ENCODE measurements at regions not wholly inside any gene's neighbourhood (a gene's known extent, or its start where the extent isn't known, plus 50 kb on each side); places are given as distances from the start of the nearest gene placed in this dataset.
A peak's percentile ranks its signal among the peaks of the same experiment; 100 is the strongest.

DNA sequence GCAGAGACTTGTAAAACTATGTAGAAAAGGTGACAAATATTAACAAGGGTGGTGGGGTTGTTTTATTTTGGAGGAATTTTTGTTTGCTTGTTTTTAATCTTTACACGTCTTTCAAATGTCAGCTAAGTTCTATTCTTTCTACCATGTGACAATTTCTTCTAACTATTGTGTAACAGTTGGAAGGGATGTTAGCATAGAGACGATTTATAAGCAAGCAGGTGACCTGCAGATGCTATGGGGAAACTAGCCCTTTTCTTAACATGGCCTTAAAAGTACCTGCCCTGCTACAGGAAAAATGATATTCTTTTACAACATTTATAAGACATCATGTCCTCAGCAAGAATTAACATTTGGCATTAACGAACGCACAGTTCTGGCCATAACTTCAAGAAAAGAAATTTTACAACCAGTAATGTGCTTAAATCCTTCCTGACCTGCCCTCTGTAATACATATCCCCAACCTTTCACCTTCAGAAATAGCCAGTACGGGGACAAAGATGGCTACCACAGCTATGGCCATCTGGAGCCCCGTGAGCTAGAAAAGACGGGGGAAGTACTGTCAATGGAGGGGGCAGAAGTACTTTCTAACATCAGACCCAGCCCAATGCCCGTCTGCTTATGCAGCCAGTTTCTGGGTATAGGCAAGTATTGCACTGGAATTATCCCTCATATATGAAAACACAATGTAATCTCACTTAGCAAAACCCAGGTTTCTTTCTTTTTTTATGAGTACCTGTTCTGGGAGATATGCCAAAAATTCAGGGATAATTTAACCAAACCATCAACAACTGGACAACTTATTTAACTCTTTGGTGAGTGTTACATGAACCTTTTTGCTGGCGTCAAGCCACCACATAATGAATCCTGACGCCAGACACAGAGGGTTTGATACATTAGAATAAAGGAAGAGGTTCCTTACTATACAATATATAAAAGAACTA, 67.7 kb upstream of the NR2F2 start:
- CTCF ChIA-PET (ENCODE audit: low intra/inter-chr PET ratio, low total read pairs) = no interaction called here
- Histone ChIP-seq H3K27me3 (ENCODE audit: control insufficient read depth in 1 of 2, insufficient read depth in 2 of 2, low read length in 2 of 2) (no peaks in the 10 kb centered on the region), H3K9me3 (ENCODE audit: low read length) (no peaks in the 10 kb centered on the region), H3K4me1 (ENCODE audit: insufficient read depth, low read length) (peaks cover 89% of the 10 kb centered on the region), H3K9ac (ENCODE audit: insufficient read depth, low read depth, low read length) (peak overlapping the region; percentile 59), H3K4me3 (replicated peaks in 1 of 3; ENCODE audit: insufficient read depth in 1 of 3, low read depth in 2 of 3, low read length in 3 of 3) (peak overlapping the region in 1 of 3 experiments; percentile 50; a peak in 1 of 6 replicates), H3K27ac (ENCODE audit: extremely low read length, insufficient read depth, low read length) (peak overlapping the region; percentile 87), H3K36me3 (replicated peaks in 1 of 2; ENCODE audit: control insufficient read depth in 1 of 2, insufficient read depth in 2 of 2, low read length in 2 of 2) (no peaks in the 10 kb centered on the region), H4K20me1 (ENCODE audit: insufficient read depth, low read length) (no peaks in the 10 kb centered on the region), H3K79me2 (ENCODE audit: insufficient read depth, low read length) (no peaks in the 10 kb centered on the region), H3K4me2 (ENCODE audit: low read depth, low read length) (peak overlapping the region; percentile 81), H2AFZ (ENCODE audit: low read length) (no peak overlapping the region)
- POLR2A ChIA-PET = interaction anchor here (1.0 to 2.0 kb wide), 8 partner anchors 8 to 1418 kb away, joined by 3 to 7 read pairs (median 4); partner anchors contain the start of gene NR2F2
- in situ Hi-C loops (cut with HindIII; ENCODE audit: extremely low pct_ligation_motif_present, low pct_unique_long_range_greater_than_20kb) = loop anchor here (5.0 kb wide), 2 partner anchors 64 to 91 kb away; no protein-coding TSS in a partner anchor
- TF ChIP-seq KLF11 (CRISPR knock-in tag; IDR thresholded peaks at IDR 0.05) = 0 out of 2 replicates have a peak, but pooled peaks have one; percentile 26
- peak; percentile 80 for TF ChIP-seq CEBPG (CRISPR knock-in tag; IDR thresholded peaks at IDR 0.05)
- peak; percentile 28; the same call in 1 of the 2 replicates for TF ChIP-seq GATAD2A (CRISPR knock-in tag; IDR thresholded peaks at IDR 0.05)
- peak; percentile 12; the same call in 1 of the 2 replicates for TF ChIP-seq SOX5 (CRISPR knock-in tag; IDR thresholded peaks at IDR 0.05; ENCODE audit: borderline replicate concordance)
- peak; percentile 42 for TF ChIP-seq ARID5B (CRISPR knock-in tag; IDR thresholded peaks at IDR 0.05)
- TF ChIP-seq MBD4 (IDR thresholded peaks at IDR 0.05; ENCODE audit: borderline replicate concordance, low read length) = 0 out of 2 replicates have a peak, but pooled peaks have one; percentile 51
- no peak for TF ChIP-seq ZNF276 (CRISPR knock-in tag; IDR thresholded peaks at IDR 0.05; ENCODE audit: low read depth)
- TF ChIP-seq CEBPB (IDR thresholded peaks at IDR 0.05; ENCODE audit: borderline replicate concordance, low read depth, low read length) = peak; percentile 89
- TF ChIP-seq ELF3 (CRISPR knock-in tag; IDR thresholded peaks at IDR 0.05) = 0 out of 2 replicates have a peak, but pooled peaks have one; percentile 26
- no peak for TF ChIP-seq SOX13 (IDR thresholded peaks at IDR 0.05)
- peak in 1 of 2 experiments; percentile 33; a peak in 1 of 4 replicates for TF ChIP-seq SOX13 (CRISPR knock-in tag; conservative IDR thresholded peaks at IDR 0.05 in 1 of 2, IDR thresholded peaks at IDR 0.05 in 1 of 2)
- TF ChIP-seq CC2D1A (CRISPR knock-in tag; IDR thresholded peaks at IDR 0.05) = no peak
- no peak for TF ChIP-seq HNRNPLL (IDR thresholded peaks at IDR 0.05; ENCODE audit: low read depth, low read length, poor library complexity, severe bottlenecking)
- TF ChIP-seq KAT7 (CRISPR knock-in tag; IDR thresholded peaks at IDR 0.05; ENCODE audit: borderline replicate concordance) = 0 out of 2 replicates have a peak, but pooled peaks have one; percentile 63
- peak; percentile 25 for TF ChIP-seq ASH2L (IDR thresholded peaks at IDR 0.05; ENCODE audit: insufficient read length, low read depth, low read length)
- peak; percentile 60 for TF ChIP-seq YY1 (IDR thresholded peaks at IDR 0.05; ENCODE audit: insufficient read depth, insufficient replicate concordance, low read depth, low read length)
- BruUV-seq (replicated peaks) = no TSS peak
- ATAC-seq (no peak), DNase-seq (ENCODE audit: low spot score) (no peak), FAIRE-seq (peak; percentile 4)
- WGBS (ENCODE audit: low lambda C conversion rate) = 49% methylated on average over 10 of the region's 10 CpGs
- intact Hi-C loops (cut with micrococcal nuclease; ENCODE audit: unreplicated experiment) = loop anchor here (5.0 kb wide), 1 partner anchor 36 kb away; no protein-coding TSS in a partner anchor
